SIG-M5 treated with dmso at 0.1 percent for 504 hours (cell line): ENCODE measurements at regions not wholly inside any gene's neighbourhood (a gene's known extent, or its start where the extent isn't known, plus 50 kb on each side); places are given as distances from the start of the nearest gene placed in this dataset.

Source experiments
- DNase-seq: peaks from one replicate; lab custom pipeline; 2025; ENCODE audit not compliant: unreplicated experiment; lab: John Stamatoyannopoulos, UW

DNA sequence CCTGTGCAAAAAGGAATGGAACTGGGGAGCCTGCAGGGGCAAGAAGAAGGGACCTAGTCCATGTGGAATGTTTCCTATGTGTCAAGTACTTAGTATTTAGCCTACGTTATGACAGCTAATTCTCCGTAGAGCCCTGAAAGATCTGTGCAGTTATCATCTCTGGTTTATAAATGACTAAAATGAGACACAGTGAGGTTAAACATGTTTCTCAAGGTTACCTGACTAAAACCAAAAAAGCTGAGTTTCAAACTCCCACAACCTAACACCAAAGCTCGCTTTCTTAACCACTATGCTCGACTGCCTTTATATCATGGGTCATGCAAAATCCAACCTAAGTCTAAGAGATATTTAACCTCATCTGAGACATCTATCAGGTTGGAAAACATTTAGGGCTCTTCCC lies 53.3 kb upstream of the CCL2 start:
- no peak for DNase-seq

DNA sequence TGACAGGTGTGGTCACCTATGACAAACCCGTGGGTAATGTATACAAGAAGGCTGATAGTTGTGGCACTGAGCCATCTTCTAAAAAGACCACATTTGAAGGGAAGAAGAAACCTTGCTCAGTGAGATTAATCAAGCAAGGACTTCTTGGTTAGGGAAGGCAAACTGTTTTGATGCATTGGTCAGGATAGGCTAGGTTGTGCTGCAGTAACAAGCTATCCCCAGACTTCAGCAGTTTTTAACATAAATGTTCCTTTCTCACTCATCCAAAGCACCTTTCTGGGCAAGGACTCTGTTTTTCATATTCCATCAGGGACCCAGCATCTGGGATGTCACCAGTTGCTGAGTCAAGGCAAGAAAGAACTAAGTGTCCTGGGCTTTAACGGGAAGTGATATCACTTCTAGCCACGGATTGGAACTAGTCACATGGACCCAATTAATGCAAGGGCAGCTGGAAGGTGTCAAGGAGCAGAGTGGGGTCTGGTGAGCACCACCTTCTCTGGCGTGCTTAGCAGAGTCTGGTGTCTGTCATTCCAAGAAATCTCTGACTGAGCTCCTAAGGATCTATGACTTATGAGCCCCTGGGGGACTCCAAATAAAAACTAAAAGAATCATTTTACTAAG lies 52.0 kb upstream of the CCL2 start:
- DNase-seq = no peak

DNA sequence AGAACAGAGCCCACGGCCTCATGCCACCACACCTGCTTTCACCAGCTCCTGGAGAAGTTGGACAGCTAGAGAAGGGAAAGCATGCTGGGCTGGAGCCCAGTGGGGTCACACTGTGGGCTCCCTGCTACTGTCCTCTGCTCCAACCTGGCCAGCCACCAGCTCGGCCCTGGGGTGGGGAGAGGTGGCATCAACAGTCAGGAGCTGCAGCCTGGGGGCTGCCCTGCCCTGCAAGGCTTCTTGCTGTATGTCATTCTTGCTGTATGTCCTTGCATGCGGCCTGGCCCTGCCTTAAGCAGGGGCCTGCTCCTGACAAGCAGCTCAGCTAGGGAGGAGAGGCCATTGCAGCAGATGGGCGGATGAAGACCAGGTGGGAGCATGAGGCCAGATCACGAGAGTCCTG lies 50.7 kb upstream of the CCL2 start:
- DNase-seq = no peak
